Endothelial cell of umbilical vein (primary cell): ENCODE measurements at regions not wholly inside any gene's neighbourhood (a gene's known extent, or its start where the extent isn't known, plus 50 kb on each side); places are given as distances from the start of the nearest gene placed in this dataset.

Experiments used
- BruUV-seq: library from RNA; stranded (reverse); fragments of 400-500 nt; replicated peaks from 2 replicates; lab custom pipeline; 2021; lab: Mats Ljungman, UMichigan
- CTCF ChIA-PET: fragments of 300-600, 350-600 bp; sonication (Branson Sonifier 250); formaldehyde crosslinking; loops from one replicate; lab custom pipeline; 2021; ENCODE audit warnings: antibody characterized with exemption, inconsistent platforms; lab: Charles Lee
- POLR2A ChIA-PET: fragments of 300-600, 350-600 bp; sonication (Branson Sonifier 250); formaldehyde crosslinking; loops from one replicate; lab custom pipeline; 2021; ENCODE audit warnings: antibody characterized with exemption, inconsistent platforms; lab: Charles Lee
- DNase-seq: peaks from one replicate; pipeline ENCODE4 v3.0.0-alpha.2; 2011; ENCODE audit warnings: low read depth, low spot score
- FAIRE-seq: peaks from 2 replicates; lab custom pipeline; 2011; peaks lifted over from hg19 to GRCh38; lab: Jason Lieb, UNC
- H2AFZ ChIP-seq: 2 replicates; pipeline ENCODE4 v1.6.0; 2012; ENCODE audit warnings: low read depth, low read length, control low read depth, inconsistent platforms
- H3K27ac ChIP-seq: 2 replicates; pipeline ENCODE4 v1.5.1; 2011; ENCODE audit warnings: low read depth, mild to moderate bottlenecking, control low read depth, low read length, moderate library complexity; ENCODE audit not compliant: insufficient read depth
- H3K27me3 ChIP-seq, 2 experiments: 2 replicates each; pipeline versions ENCODE4 v1.6.0 to v1.6.1; 2011; ENCODE audit warnings: low read length in 2 of 2, mixed read lengths in 1 of 2; ENCODE audit not compliant: control insufficient read depth in 2 of 2, insufficient read depth in 2 of 2
- H3K36me3 ChIP-seq, 2 experiments: 2 replicates in 1 of 2; 3 replicates in 1 of 2; pipeline ENCODE4 v1.5.1; 2011; ENCODE audit warnings: low read length in 2 of 2, mild to moderate bottlenecking in 1 of 2, moderate library complexity in 1 of 2; ENCODE audit not compliant: control insufficient read depth in 2 of 2, insufficient read depth in 2 of 2; ENCODE audit errors: extremely low read depth in 1 of 2
- H3K4me1 ChIP-seq: 3 replicates; pipeline ENCODE4 v1.5.1; 2011; ENCODE audit warnings: mild to moderate bottlenecking, low read length; ENCODE audit not compliant: control insufficient read depth, insufficient read depth; ENCODE audit errors: extremely low read depth
- H3K4me2 ChIP-seq: 2 replicates; pipeline ENCODE4 v1.6.1; 2011; ENCODE audit warnings: low read length, control low read depth, mixed read lengths; ENCODE audit not compliant: insufficient read depth
- H3K4me3 ChIP-seq, 3 experiments: fragments of 200-600 bp in 1 of 3; sonication (generic), shearing (Covaris generic) in 1 of 3; replicated peaks in 1 of 3; 2 replicates each; pipeline ENCODE4 v1.5.1; 2011 to 2016; ENCODE audit warnings: control low read depth in 3 of 3, low read length in 3 of 3, mild to moderate bottlenecking in 2 of 3, inconsistent platforms in 1 of 3, low read depth in 1 of 3, moderate library complexity in 1 of 3; ENCODE audit not compliant: insufficient read depth in 1 of 3
- H3K79me2 ChIP-seq: 2 replicates; pipeline ENCODE4 v1.6.0; 2012; ENCODE audit warnings: low read length, inconsistent platforms; ENCODE audit not compliant: control insufficient read depth, insufficient read depth
- H3K9ac ChIP-seq: replicated peaks from 2 replicates; pipeline ENCODE3; 2011; ENCODE audit warnings: low read length, control low read depth; ENCODE audit not compliant: insufficient read depth; ENCODE audit errors: extremely low read depth
- H3K9me1 ChIP-seq: replicated peaks from 3 replicates; pipeline ENCODE4 v1.6.0; 2011; ENCODE audit warnings: mild to moderate bottlenecking, low read length; ENCODE audit not compliant: control insufficient read depth, insufficient read depth; ENCODE audit errors: extremely low read depth
- H3K9me3 ChIP-seq: replicated peaks from 2 replicates; pipeline ENCODE4 v1.5.1; 2012; ENCODE audit warnings: low read length, inconsistent platforms; ENCODE audit not compliant: control insufficient read depth, insufficient read depth
- H4K20me1 ChIP-seq: replicated peaks from 2 replicates; pipeline ENCODE3; 2011; ENCODE audit warnings: mild to moderate bottlenecking, low read length; ENCODE audit not compliant: control insufficient read depth, insufficient read depth; ENCODE audit errors: extremely low read depth
- GATA2 ChIP-seq: IDR thresholded peaks from 2 replicates; pipeline ENCODE4 v1.7.0; 2011; ENCODE audit warnings: low read depth, mild to moderate bottlenecking, moderate library complexity, mixed read lengths, low read length; ENCODE audit not compliant: insufficient read length, insufficient read depth
- POLR2A ChIP-seq: IDR thresholded peaks from 2 replicates; pipeline ENCODE4 v1.6.1; 2012; ENCODE audit warnings: low read depth, mild to moderate bottlenecking, control low read depth, low read length
- dilution Hi-C: fragments of 300-500 bp; cut with MboI; formaldehyde crosslinking; loops from one replicate; pipeline ENCODE4 v1.15.0; 2019; ENCODE audit warnings: low sequenced_read_pairs; ENCODE audit not compliant: extremely low pct_ligation_motif_present
- intact Hi-C: fragments of 100-400 bp; cut with micrococcal nuclease; formaldehyde crosslinking; loops from one replicate; pipeline ENCODE4 v1.10.0; 2022
- TF ChIP-seq, protein P1 (sequence below), 2 donors: IDR thresholded peaks; 1 replicate in 1 of 2; 2 replicates in 1 of 2; pipeline ENCODE4 v1.5.1; 2011; ENCODE audit warnings: low read length in 2 of 2, mild to moderate bottlenecking in 2 of 2, moderate library complexity in 2 of 2, control low read depth in 1 of 2, inconsistent platforms in 1 of 2, low read depth in 1 of 2; ENCODE audit not compliant: insufficient read depth in 1 of 2; ENCODE audit errors: extremely low read depth in 1 of 2

DNA sequence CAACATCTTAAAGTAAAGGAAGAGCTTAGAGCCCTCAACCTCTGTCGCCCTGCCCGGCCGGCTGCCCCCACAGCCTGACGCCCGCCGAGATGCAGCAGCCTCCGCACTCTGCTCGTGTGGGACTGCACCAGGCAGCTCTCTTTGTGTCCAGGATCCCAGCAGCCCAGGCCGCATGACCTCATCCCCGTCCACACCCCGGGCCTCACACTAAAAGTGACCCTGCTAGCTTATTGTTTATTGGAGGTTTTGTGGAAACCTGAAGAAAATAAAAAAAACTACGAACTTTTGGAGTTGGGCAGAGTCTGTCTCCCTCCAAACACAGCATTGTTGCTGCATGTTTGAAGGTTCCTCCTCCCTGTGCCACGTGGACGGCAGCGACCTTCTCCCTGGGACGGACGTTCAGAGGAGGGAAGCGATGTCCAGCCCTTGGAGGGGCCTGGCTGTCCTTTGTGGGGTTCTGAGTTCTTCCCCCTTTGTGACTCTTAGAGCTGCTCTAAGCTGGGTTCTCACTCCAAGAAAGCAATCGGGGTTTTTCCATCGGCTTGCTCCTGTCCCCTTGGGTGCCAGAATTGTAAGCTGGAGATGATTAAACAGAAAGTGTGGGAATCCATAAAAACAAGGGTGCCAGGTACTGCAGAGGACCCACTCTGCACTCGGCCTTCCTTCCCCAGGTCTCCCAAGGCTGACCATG, 103.5 kb upstream of the COL5A1 start:
- POLR2A ChIA-PET = no interaction called here
- H2AFZ ChIP-seq = no peak overlapping the region

More for the DNA sequence above, 103.5 kb upstream of the COL5A1 start:
- H3K4me3 ChIP-seq = no peak overlapping the region
- FAIRE-seq (no peak), DNase-seq (no peak)
- H4K20me1 ChIP-seq = no peaks in the 10 kb centered on the region
- CTCF ChIA-PET = interaction anchor here (1.4 kb wide), 1 partner anchor 29 kb away, joined by 3 read pairs; no protein-coding TSS in a partner anchor
- H3K9ac ChIP-seq = no peak overlapping the region
- intact Hi-C loops (no loop called here), dilution Hi-C loops (no loop called here)
- no peak overlapping the region for H3K4me2 ChIP-seq
- BruUV-seq = no TSS peak
- no peaks in the 10 kb centered on the region for H3K4me1 ChIP-seq
- H3K9me1 ChIP-seq = no peaks in the 10 kb centered on the region
- H3K79me2 ChIP-seq = no peaks in the 10 kb centered on the region
- H3K9me3 ChIP-seq = no peaks in the 10 kb centered on the region
- TF ChIP-seq, protein P1, sequence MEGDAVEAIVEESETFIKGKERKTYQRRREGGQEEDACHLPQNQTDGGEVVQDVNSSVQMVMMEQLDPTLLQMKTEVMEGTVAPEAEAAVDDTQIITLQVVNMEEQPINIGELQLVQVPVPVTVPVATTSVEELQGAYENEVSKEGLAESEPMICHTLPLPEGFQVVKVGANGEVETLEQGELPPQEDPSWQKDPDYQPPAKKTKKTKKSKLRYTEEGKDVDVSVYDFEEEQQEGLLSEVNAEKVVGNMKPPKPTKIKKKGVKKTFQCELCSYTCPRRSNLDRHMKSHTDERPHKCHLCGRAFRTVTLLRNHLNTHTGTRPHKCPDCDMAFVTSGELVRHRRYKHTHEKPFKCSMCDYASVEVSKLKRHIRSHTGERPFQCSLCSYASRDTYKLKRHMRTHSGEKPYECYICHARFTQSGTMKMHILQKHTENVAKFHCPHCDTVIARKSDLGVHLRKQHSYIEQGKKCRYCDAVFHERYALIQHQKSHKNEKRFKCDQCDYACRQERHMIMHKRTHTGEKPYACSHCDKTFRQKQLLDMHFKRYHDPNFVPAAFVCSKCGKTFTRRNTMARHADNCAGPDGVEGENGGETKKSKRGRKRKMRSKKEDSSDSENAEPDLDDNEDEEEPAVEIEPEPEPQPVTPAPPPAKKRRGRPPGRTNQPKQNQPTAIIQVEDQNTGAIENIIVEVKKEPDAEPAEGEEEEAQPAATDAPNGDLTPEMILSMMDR (IDR thresholded peaks at IDR 0.05; ENCODE audit: extremely low read depth in 1 of 2, insufficient read depth in 1 of 2, low read depth in 1 of 2, low read length in 2 of 2) = no peak
- no peak for TF ChIP-seq POLR2A
- no peak for TF ChIP-seq GATA2
- H3K27ac ChIP-seq = no peak overlapping the region
- H3K36me3 ChIP-seq = no peaks in the 10 kb centered on the region
- no peaks in the 10 kb centered on the region for H3K27me3 ChIP-seq
